Spleen (tissue), 11 donors: ENCODE measurements at regions not wholly inside any gene's neighbourhood (a gene's known extent, or its start where the extent isn't known, plus 50 kb on each side); places are given as distances from the start of the nearest gene placed in this dataset.

Experiments
- DNase-seq: peaks from one replicate; pipeline ENCODE4 v3.0.0-alpha.2; 2020
- H3K27ac ChIP-seq, 8 donors: fragments of 200-600 bp; sonication (generic) in 7 of 8; 1 replicate in 4 of 8; 2 replicates in 4 of 8; pipeline versions ENCODE4 v1.5.0 to v1.8.0; 2016 to 2021; ENCODE audit warnings: inconsistent platforms in 4 of 8, mild to moderate bottlenecking in 4 of 8, moderate library complexity in 1 of 8
- H3K27me3 ChIP-seq, 7 donors: fragments of 200-600 bp; sonication (generic) in 6 of 7; replicated peaks in 1 of 7; 1 replicate in 4 of 7; 2 replicates in 3 of 7; pipeline versions ENCODE4 v1.5.0 to v1.8.0; 2016 to 2021; ENCODE audit warnings: inconsistent platforms in 3 of 7, mild to moderate bottlenecking in 1 of 7
- H3K36me3 ChIP-seq, 6 donors: fragments of 200-600 bp; sonication (generic) in 5 of 6; 1 replicate in 4 of 6; 2 replicates in 2 of 6; pipeline versions ENCODE4 v1.5.0 to v1.8.0; 2016 to 2021; ENCODE audit warnings: inconsistent platforms in 2 of 6
- H3K4me1 ChIP-seq, 6 donors: fragments of 200-600 bp; sonication (generic) in 5 of 6; 1 replicate in 3 of 6; 2 replicates in 3 of 6; pipeline versions ENCODE4 v1.5.0 to v1.8.0; 2016 to 2021; ENCODE audit warnings: inconsistent platforms in 3 of 6
- H3K4me3 ChIP-seq, 8 donors: fragments of 200-600 bp; sonication (generic) in 7 of 8; 1 replicate in 4 of 8; 2 replicates in 4 of 8; pipeline versions ENCODE4 v1.5.0 to v1.8.0; 2016 to 2021; ENCODE audit warnings: inconsistent platforms in 4 of 8, mild to moderate bottlenecking in 4 of 8, moderate library complexity in 2 of 8
- H3K9me3 ChIP-seq, 8 donors: fragments of 200-600 bp; sonication (generic) in 7 of 8; 1 replicate in 4 of 8; 2 replicates in 4 of 8; pipeline versions ENCODE4 v1.5.0 to v1.8.0; 2016 to 2021; ENCODE audit warnings: inconsistent platforms in 4 of 8
- CTCF ChIP-seq, 11 experiments: fragments of 200-600 bp in 7 of 11; fragments of 450-650 bp in 4 of 11; sonication (generic) in 4 of 11; IDR thresholded peaks in 8 of 11; conservative IDR thresholded peaks in 3 of 11; 1 replicate in 7 of 11; 2 replicates in 4 of 11; pipeline versions ENCODE4 v1.4.0 to v1.8.0; 2016 to 2021; ENCODE audit warnings: antibody characterized with exemption in 11 of 11, inconsistent platforms in 4 of 11, mild to moderate bottlenecking in 1 of 11
- POLR2A ChIP-seq, 3 donors: fragments of 450-650 bp; IDR thresholded peaks; one replicate each; pipeline ENCODE4 v1.5.1; 2017; ENCODE audit warnings: antibody characterized with exemption in 3 of 3, mild to moderate bottlenecking in 1 of 3
- POLR2AphosphoS5 ChIP-seq, 3 donors: sonication (generic); formaldehyde crosslinking; IDR thresholded peaks; one replicate each; pipeline ENCODE4 v1.5.1; 2017; ENCODE audit warnings: antibody characterized with exemption in 3 of 3
- WGBS, 5 donors: extraction: QIAGEN DNeasy Blood & Tissue Kit in 3 of 5; methylation state at CpG; one replicate each; pipeline versions ENCODE4 v1.1.5 to v1.1.7; 2013 to 2018; 5-methylcytosine and 5-hydroxymethylcytosine counted together
- intact Hi-C: fragments of 100-400 bp; cut with DNase I; formaldehyde crosslinking; loops from one replicate; pipeline ENCODE4 v1.15.0; 2023; ENCODE audit warnings: low total_unique reads
- donor health status: healthy with polysubstance abuse.
- donor health status: DM: no; HTN: no; CAD: no; lungs with moderate emphysema.
- donor health status: DM: no; HTN: no; CAD: no.
- donor health status: Bipolar disorder and iron deficiency.
- donor health status: healthy.
- donor health status: DM: no; HTN: no; CAD: no.
- donor health status: DM: yes; HTN: yes; CAD: no.

GRCh38 chr5:87536365-87536764 lies 123.6 kb upstream of the CCNH start:
- no peaks in the 10 kb centered on the region for H3K9me3 ChIP-seq
- TF ChIP-seq POLR2A (IDR thresholded peaks at IDR 0.05) (no peak), POLR2AphosphoS5 (IDR thresholded peaks at IDR 0.05) (no peak), CTCF (IDR thresholded peaks at IDR 0.05 in 8 of 11, conservative IDR thresholded peaks at IDR 0.05 in 3 of 11) (no peak)
- H3K4me3 ChIP-seq = no peak overlapping the region
- no peaks in the 10 kb centered on the region for H3K36me3 ChIP-seq
- no peak overlapping the region for H3K27ac ChIP-seq
- no peak for DNase-seq
- no peaks in the 10 kb centered on the region for H3K27me3 ChIP-seq
- no peaks in the 10 kb centered on the region for H3K4me1 ChIP-seq
- intact Hi-C loops = no loop called here

- H3K9me3 ChIP-seq = no peaks in the 10 kb centered on the region
- intact Hi-C loops = no loop called here
- no peaks in the 10 kb centered on the region for H3K4me1 ChIP-seq
- TF ChIP-seq POLR2AphosphoS5 (IDR thresholded peaks at IDR 0.05) (no peak), POLR2A (IDR thresholded peaks at IDR 0.05) (no peak), CTCF (IDR thresholded peaks at IDR 0.05 in 8 of 11, conservative IDR thresholded peaks at IDR 0.05 in 3 of 11) (no peak)
- H3K4me3 ChIP-seq = no peak overlapping the region
- no peaks in the 10 kb centered on the region for H3K36me3 ChIP-seq
- DNase-seq = no peak
- H3K27ac ChIP-seq = no peak overlapping the region
- H3K27me3 ChIP-seq = no peaks in the 10 kb centered on the region
Observed at GRCh38 chr5:87535706-87536105, 123.0 kb upstream of the CCNH start.

GRCh38 chr5:87529486-87530076 lies 116.9 kb upstream of the CCNH start:
- no peaks in the 10 kb centered on the region for H3K9me3 ChIP-seq
- no peaks in the 10 kb centered on the region for H3K27me3 ChIP-seq
- no peak for TF ChIP-seq POLR2A (IDR thresholded peaks at IDR 0.05)
- TF ChIP-seq POLR2AphosphoS5 (IDR thresholded peaks at IDR 0.05) = no peak
- no peak for TF ChIP-seq CTCF (IDR thresholded peaks at IDR 0.05 in 8 of 11, conservative IDR thresholded peaks at IDR 0.05 in 3 of 11)
- H3K4me3 ChIP-seq = no peak overlapping the region
- WGBS, 5 donors = 93 to 100% (median 100%) methylated on average over 1 of the region's 1 CpG
- DNase-seq = no peak
- intact Hi-C loops = no loop called here
- H3K36me3 ChIP-seq = no peaks in the 10 kb centered on the region
- no peaks in the 10 kb centered on the region for H3K4me1 ChIP-seq
- H3K27ac ChIP-seq = no peak overlapping the region

GRCh38 chr5:87526131-87526530 lies 113.4 kb upstream of the CCNH start:
- Histone ChIP-seq H3K4me3 (no peak overlapping the region), H3K9me3 (no peaks in the 10 kb centered on the region), H3K36me3 (no peaks in the 10 kb centered on the region), H3K27me3 (no peaks in the 10 kb centered on the region), H3K4me1 (no peaks in the 10 kb centered on the region), H3K27ac (no peak overlapping the region)
- WGBS, 5 donors = 57 to 85% (median 77%) methylated on average over 2 of the region's 2 CpGs
- no peak for TF ChIP-seq CTCF (IDR thresholded peaks at IDR 0.05 in 8 of 11, conservative IDR thresholded peaks at IDR 0.05 in 3 of 11)
- no peak for TF ChIP-seq POLR2A (IDR thresholded peaks at IDR 0.05)
- TF ChIP-seq POLR2AphosphoS5 (IDR thresholded peaks at IDR 0.05) = no peak
- intact Hi-C loops = no loop called here
- DNase-seq = no peak
